HepG2 (cell line): ENCODE measurements at regions not wholly inside any gene's neighbourhood (a gene's known extent, or its start where the extent isn't known, plus 50 kb on each side); places are given as distances from the start of the nearest gene placed in this dataset.

Experiments
- ATAC-seq: fragments of 200-7000 bp; cut with Tn5 transposase; 3 replicates; pipeline ENCODE4 v1.9.1; 2020; ENCODE audit warnings: mild to moderate bottlenecking, moderate library complexity
- BruUV-seq: library from RNA; stranded (reverse); fragments of 400-500 nt; replicated peaks from 2 replicates; lab custom pipeline; 2021; lab: Mats Ljungman, UMichigan
- CTCF ChIA-PET: fragments of 300-600 bp; formaldehyde crosslinking; extraction: SDS; loops from one replicate; lab custom pipeline; 2021; ENCODE audit warnings: low total read pairs, inconsistent platforms, low intra/inter-chr PET ratio; lab: Yijun Ruan, JAX
- POLR2A ChIA-PET: fragments of 350-600 bp; sonication (Branson Sonifier 250); formaldehyde crosslinking; loops from one replicate; lab custom pipeline; 2020; ENCODE audit warnings: antibody characterized with exemption, inconsistent platforms; lab: Yijun Ruan, JAX
- DNase-seq: peaks from one replicate; pipeline ENCODE4 v3.0.0-alpha.2; 2015; ENCODE audit warnings: low spot score
- FAIRE-seq: peaks from 3 replicates; lab custom pipeline; 2011; peaks lifted over from hg19 to GRCh38; lab: Jason Lieb, UNC
- H2AFZ ChIP-seq: one replicate; pipeline ENCODE4 v1.6.1; 2011; ENCODE audit warnings: low read length, inconsistent platforms
- H3K27ac ChIP-seq: fragments of 300-600 bp; 3 replicates; pipeline ENCODE4 v1.8.0; 2011; ENCODE audit warnings: mixed run types, mild to moderate bottlenecking, mixed read lengths, low read length, inconsistent platforms; ENCODE audit not compliant: insufficient read depth; ENCODE audit errors: extremely low read length
- H3K27me3 ChIP-seq, 2 experiments: fragments of 200-600 bp in 1 of 2; 2 replicates in 1 of 2; 3 replicates in 1 of 2; pipeline versions ENCODE4 v1.6.0 to v1.8.0; 2011; ENCODE audit warnings: low read length in 2 of 2, mild to moderate bottlenecking in 2 of 2, moderate library complexity in 2 of 2, inconsistent platforms in 1 of 2; ENCODE audit not compliant: insufficient read depth in 2 of 2, control insufficient read depth in 1 of 2
- H3K36me3 ChIP-seq, 2 experiments: fragments of 200-600 bp in 1 of 2; replicated peaks in 1 of 2; 2 replicates in 1 of 2; 3 replicates in 1 of 2; pipeline versions ENCODE4 v1.5.1 to v1.8.0; 2011; ENCODE audit warnings: low read length in 2 of 2, inconsistent platforms in 1 of 2; ENCODE audit not compliant: insufficient read depth in 2 of 2, control insufficient read depth in 1 of 2
- H3K4me1 ChIP-seq: 2 replicates; pipeline ENCODE4 v1.5.1; 2012; ENCODE audit warnings: low read length, inconsistent platforms; ENCODE audit not compliant: insufficient read depth
- H3K4me2 ChIP-seq: 2 replicates; pipeline ENCODE4 v1.6.0; 2011; ENCODE audit warnings: low read depth, low read length, inconsistent platforms
- H3K4me3 ChIP-seq, 3 experiments: fragments of 200-600 bp in 1 of 3; sonication (generic), shearing (Covaris generic) in 1 of 3; replicated peaks in 1 of 3; 2 replicates each; pipeline ENCODE4 v1.5.1; 2011 to 2016; ENCODE audit warnings: low read length in 3 of 3, inconsistent platforms in 2 of 3, low read depth in 2 of 3, mild to moderate bottlenecking in 2 of 3, control low read depth in 1 of 3, mixed read lengths in 1 of 3; ENCODE audit not compliant: insufficient read depth in 1 of 3
- H3K79me2 ChIP-seq: one replicate; pipeline ENCODE4 v1.6.1; 2011; ENCODE audit warnings: low read length, inconsistent platforms; ENCODE audit not compliant: insufficient read depth
- H3K9ac ChIP-seq: 2 replicates; pipeline ENCODE4 v1.6.0; 2011; ENCODE audit warnings: mild to moderate bottlenecking, low read depth, low read length, inconsistent platforms; ENCODE audit not compliant: insufficient read depth
- H3K9me3 ChIP-seq: 2 replicates; pipeline ENCODE4 v1.5.1; 2012; ENCODE audit warnings: mild to moderate bottlenecking, low read length
- H4K20me1 ChIP-seq: 2 replicates; pipeline ENCODE4 v1.6.0; 2011; ENCODE audit warnings: inconsistent platforms, mild to moderate bottlenecking, low read length, moderate library complexity; ENCODE audit not compliant: insufficient read depth
- ATF7-NPFF ChIP-seq: sonication (generic); formaldehyde crosslinking; IDR thresholded peaks from 2 replicates; pipeline ENCODE4 v1.8.1; 2023; ENCODE audit warnings: mild to moderate bottlenecking, low read depth, missing genetic modification reagents, moderate library complexity
- CHD4 ChIP-seq: fragments of 200-600 bp; sonication (generic); IDR thresholded peaks from 2 replicates; pipeline ENCODE4 v1.7.0; 2017; ENCODE audit warnings: mild to moderate bottlenecking, low read length, borderline replicate concordance
- ELF3 ChIP-seq: IDR thresholded peaks from 2 replicates; pipeline ENCODE4 v1.6.1; 2016; ENCODE audit warnings: missing genetic modification reagents, missing compliant biosample characterization
- ELK4 ChIP-seq: sonication (generic); formaldehyde crosslinking; IDR thresholded peaks from 2 replicates; pipeline ENCODE4 v1.9.0; 2021; ENCODE audit warnings: missing genetic modification reagents, borderline replicate concordance
- FOXA3 ChIP-seq: IDR thresholded peaks from 2 replicates; pipeline ENCODE4 v1.6.1; 2016; ENCODE audit warnings: missing genetic modification reagents, missing compliant biosample characterization
- MATR3 ChIP-seq: sonication (generic); formaldehyde crosslinking; IDR thresholded peaks from 2 replicates; pipeline ENCODE4 v1.4.0; 2020; ENCODE audit warnings: missing genetic modification reagents
- NAIF1 ChIP-seq: sonication (generic); formaldehyde crosslinking; IDR thresholded peaks from 2 replicates; pipeline ENCODE4 v1.5.0; 2020; ENCODE audit warnings: mild to moderate bottlenecking, missing genetic modification reagents, borderline replicate concordance
- TCF7L2 ChIP-seq: IDR thresholded peaks from 2 replicates; pipeline ENCODE4 v1.6.1; 2011; ENCODE audit warnings: mild to moderate bottlenecking, low read depth, low read length, moderate library complexity
- ZMYM4 ChIP-seq: sonication (generic); formaldehyde crosslinking; IDR thresholded peaks from 2 replicates; pipeline ENCODE4 v1.8.1; 2023; ENCODE audit warnings: mild to moderate bottlenecking, missing genetic modification reagents
- ZNF207 ChIP-seq: fragments of 450-650 bp; IDR thresholded peaks from 2 replicates; pipeline ENCODE4 v1.6.1; 2016; ENCODE audit warnings: antibody characterized with exemption, borderline replicate concordance
- ZNF235 ChIP-seq: sonication (generic); formaldehyde crosslinking; IDR thresholded peaks from 2 replicates; pipeline ENCODE4 v1.8.1; 2023; ENCODE audit warnings: mild to moderate bottlenecking, missing genetic modification reagents, borderline replicate concordance
- ZNF749 ChIP-seq: sonication (generic); formaldehyde crosslinking; IDR thresholded peaks from 2 replicates; pipeline ENCODE4 v1.8.0; 2022; ENCODE audit warnings: mild to moderate bottlenecking, missing genetic modification reagents, moderate library complexity, borderline replicate concordance
- ZNF75D ChIP-seq: sonication (generic); formaldehyde crosslinking; IDR thresholded peaks from 2 replicates; pipeline ENCODE4 v1.8.1; 2023; ENCODE audit warnings: missing genetic modification reagents, mild to moderate bottlenecking, borderline replicate concordance
- ZUFSP ChIP-seq: sonication (generic); formaldehyde crosslinking; IDR thresholded peaks from 2 replicates; pipeline ENCODE4 v1.9.0; 2021; ENCODE audit warnings: missing genetic modification reagents, mild to moderate bottlenecking, borderline replicate concordance
- WGBS: methylation state at CpG from one replicate; pipeline ENCODE4 v1.1.6; 2017; ENCODE audit warnings: low lambda C conversion rate; 5-methylcytosine and 5-hydroxymethylcytosine counted together
- in situ Hi-C: cut with HindIII; loops from 2 replicates; pipeline ENCODE4 v1.10.0; 2017; ENCODE audit warnings: low pct_unique_long_range_greater_than_20kb; ENCODE audit not compliant: extremely low pct_ligation_motif_present
- intact Hi-C: fragments of 100-400 bp; cut with micrococcal nuclease; formaldehyde crosslinking; loops from one replicate; pipeline ENCODE4 v1.10.0; 2022; ENCODE audit not compliant: unreplicated experiment
- TF ChIP-seq, protein P1 (sequence below): sonication (generic); formaldehyde crosslinking; IDR thresholded peaks from 2 replicates; pipeline ENCODE4 v1.5.0; 2020; ENCODE audit warnings: mild to moderate bottlenecking, missing genetic modification reagents, borderline replicate concordance
- TF ChIP-seq, protein P2 (sequence below): sonication (generic); formaldehyde crosslinking; IDR thresholded peaks from 2 replicates; pipeline ENCODE4 v1.5.1; 2020; ENCODE audit warnings: mild to moderate bottlenecking, moderate library complexity, missing genetic modification reagents
- TF ChIP-seq, protein P3 (sequence below): sonication (generic); formaldehyde crosslinking; IDR thresholded peaks from 2 replicates; pipeline ENCODE4 v1.9.0; 2022; ENCODE audit warnings: low read depth, missing genetic modification reagents

DNA sequence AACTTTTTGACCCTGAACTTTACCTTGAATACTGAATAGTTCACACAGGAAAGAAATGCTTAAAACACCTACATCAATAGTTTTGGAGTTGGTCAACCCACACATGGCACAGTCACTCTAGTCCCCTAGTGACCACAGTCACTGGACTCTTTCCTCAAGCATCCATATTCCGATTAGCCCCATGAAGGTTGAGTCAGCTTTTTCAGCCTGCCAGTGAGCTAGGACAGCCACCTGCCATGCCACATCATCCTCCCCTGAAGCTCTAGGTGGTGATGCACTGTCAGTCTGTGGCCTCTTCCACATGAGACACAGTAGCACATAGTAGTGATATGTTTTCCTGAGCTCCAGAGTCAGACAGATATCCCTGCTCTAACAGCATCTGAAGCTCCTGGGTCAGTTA, 537.2 kb downstream of the XPNPEP1 start:
- CTCF ChIA-PET, result no interaction called here
- H3K79me2 ChIP-seq, result no peaks in the 10 kb centered on the region

More for the DNA sequence above, 537.2 kb downstream of the XPNPEP1 start:
- intact Hi-C loops, result no loop called here
- DNase-seq, result no peak
- no TSS peak for BruUV-seq
- TF ChIP-seq ZNF235 (no peak), NAIF1 (CRISPR knock-in tag) (no peak), FOXA3 (CRISPR knock-in tag) (no peak), CHD4 (no peak), ZMYM4 (CRISPR knock-in tag) (no peak), MATR3 (CRISPR knock-in tag) (no peak), ZNF749 (CRISPR knock-in tag) (no peak), ZNF75D (no peak), ZNF207 (no peak), ATF7-NPFF (CRISPR knock-in tag) (no peak), ZUFSP (CRISPR knock-in tag) (no peak), TCF7L2 (no peak), ELK4 (CRISPR knock-in tag) (no peak), ELF3 (no peak)
- TF ChIP-seq, protein P1, sequence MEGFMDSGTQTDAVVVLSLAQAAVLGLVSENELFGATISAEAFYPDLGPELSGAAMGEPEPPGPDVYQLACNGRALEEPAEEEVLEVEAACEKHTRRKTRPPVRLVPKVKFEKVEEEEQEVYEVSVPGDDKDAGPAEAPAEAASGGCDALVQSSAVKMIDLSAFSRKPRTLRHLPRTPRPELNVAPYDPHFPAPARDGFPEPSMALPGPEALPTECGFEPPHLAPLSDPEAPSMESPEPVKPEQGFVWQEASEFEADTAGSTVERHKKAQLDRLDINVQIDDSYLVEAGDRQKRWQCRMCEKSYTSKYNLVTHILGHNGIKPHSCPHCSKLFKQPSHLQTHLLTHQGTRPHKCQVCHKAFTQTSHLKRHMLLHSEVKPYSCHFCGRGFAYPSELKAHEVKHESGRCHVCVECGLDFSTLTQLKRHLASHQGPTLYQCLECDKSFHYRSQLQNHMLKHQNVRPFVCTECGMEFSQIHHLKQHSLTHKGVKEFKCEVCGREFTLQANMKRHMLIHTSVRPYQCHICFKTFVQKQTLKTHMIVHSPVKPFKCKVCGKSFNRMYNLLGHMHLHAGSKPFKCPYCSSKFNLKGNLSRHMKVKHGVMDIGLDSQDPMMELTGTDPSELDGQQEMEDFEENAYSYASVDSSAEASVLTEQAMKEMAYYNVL, result no peak
- TF ChIP-seq, protein P2, sequence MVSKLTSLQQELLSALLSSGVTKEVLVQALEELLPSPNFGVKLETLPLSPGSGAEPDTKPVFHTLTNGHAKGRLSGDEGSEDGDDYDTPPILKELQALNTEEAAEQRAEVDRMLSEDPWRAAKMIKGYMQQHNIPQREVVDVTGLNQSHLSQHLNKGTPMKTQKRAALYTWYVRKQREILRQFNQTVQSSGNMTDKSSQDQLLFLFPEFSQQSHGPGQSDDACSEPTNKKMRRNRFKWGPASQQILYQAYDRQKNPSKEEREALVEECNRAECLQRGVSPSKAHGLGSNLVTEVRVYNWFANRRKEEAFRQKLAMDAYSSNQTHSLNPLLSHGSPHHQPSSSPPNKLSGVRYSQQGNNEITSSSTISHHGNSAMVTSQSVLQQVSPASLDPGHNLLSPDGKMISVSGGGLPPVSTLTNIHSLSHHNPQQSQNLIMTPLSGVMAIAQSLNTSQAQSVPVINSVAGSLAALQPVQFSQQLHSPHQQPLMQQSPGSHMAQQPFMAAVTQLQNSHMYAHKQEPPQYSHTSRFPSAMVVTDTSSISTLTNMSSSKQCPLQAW, result no peak
- TF ChIP-seq, protein P3, sequence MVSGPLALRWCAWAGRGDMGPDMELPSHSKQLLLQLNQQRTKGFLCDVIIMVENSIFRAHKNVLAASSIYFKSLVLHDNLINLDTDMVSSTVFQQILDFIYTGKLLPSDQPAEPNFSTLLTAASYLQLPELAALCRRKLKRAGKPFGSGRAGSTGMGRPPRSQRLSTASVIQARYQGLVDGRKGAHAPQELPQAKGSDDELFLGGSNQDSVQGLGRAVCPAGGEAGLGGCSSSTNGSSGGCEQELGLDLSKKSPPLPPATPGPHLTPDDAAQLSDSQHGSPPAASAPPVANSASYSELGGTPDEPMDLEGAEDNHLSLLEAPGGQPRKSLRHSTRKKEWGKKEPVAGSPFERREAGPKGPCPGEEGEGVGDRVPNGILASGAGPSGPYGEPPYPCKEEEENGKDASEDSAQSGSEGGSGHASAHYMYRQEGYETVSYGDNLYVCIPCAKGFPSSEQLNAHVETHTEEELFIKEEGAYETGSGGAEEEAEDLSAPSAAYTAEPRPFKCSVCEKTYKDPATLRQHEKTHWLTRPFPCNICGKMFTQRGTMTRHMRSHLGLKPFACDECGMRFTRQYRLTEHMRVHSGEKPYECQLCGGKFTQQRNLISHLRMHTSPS, result no peak
- ATAC-seq, result no peak
- no peaks in the 10 kb centered on the region for H4K20me1 ChIP-seq
- no peaks in the 10 kb centered on the region for H3K4me1 ChIP-seq
- H3K27me3 ChIP-seq, result no peaks in the 10 kb centered on the region; a peak in 1 of 5 replicates
- H3K9ac ChIP-seq, result no peak overlapping the region
- H3K4me3 ChIP-seq, result no peak overlapping the region
- H3K27ac ChIP-seq, result no peak overlapping the region
- H2AFZ ChIP-seq, result no peak overlapping the region
- H3K36me3 ChIP-seq, result no peaks in the 10 kb centered on the region
- no peak overlapping the region for H3K4me2 ChIP-seq
- in situ Hi-C loops, result no loop called here
- FAIRE-seq, result no peak
- 8% methylated on average over 1 of the region's 1 CpG for WGBS
- POLR2A ChIA-PET, result no interaction called here
- no peaks in the 10 kb centered on the region for H3K9me3 ChIP-seq
